HG02588 (cell line): ENCODE measurements at regions not wholly inside any gene's neighbourhood (a gene's known extent, or its start where the extent isn't known, plus 50 kb on each side); places are given as distances from the start of the nearest gene placed in this dataset.
"Not testable (repeated sequence)": the region's sequence is repeated elsewhere in the genome, so short reads cannot be mapped to it uniquely, and the experiment has no call there.

Experiments
- ATAC-seq: cut with Tn5 transposase; IDR thresholded peaks from one replicate; pipeline ENCODE4 v1.9.1; 2021; ENCODE audit warnings: mild to moderate bottlenecking, moderate library complexity; ENCODE audit not compliant: unreplicated experiment

- ATAC-seq = not testable (repeated sequence)
Measured at GRCh38 chr6:51121380-51121976, 302.8 kb downstream of the TFAP2B start.

GRCh38 chr6:51129043-51129442 is 310.4 kb downstream of the TFAP2B start:
- no peak for ATAC-seq

- no peak for ATAC-seq
Measured at GRCh38 chr6:51137777-51138176, 319.1 kb downstream of the TFAP2B start.

GRCh38 chr6:51139950-51140385 is 321.3 kb downstream of the TFAP2B start:
- ATAC-seq = no peak

- ATAC-seq = no peak
Measured at GRCh38 chr6:51141080-51141479, 322.4 kb downstream of the TFAP2B start.

- no peak for ATAC-seq
Measured at GRCh38 chr6:51147756-51148155, 329.1 kb downstream of the TFAP2B start.

GRCh38 chr6:51152594-51152993 is 333.9 kb downstream of the TFAP2B start:
- no peak for ATAC-seq

- no peak for ATAC-seq
Measured at GRCh38 chr6:51153109-51153508, 334.4 kb downstream of the TFAP2B start.

GRCh38 chr6:51154925-51155324 is 336.3 kb downstream of the TFAP2B start:
- ATAC-seq = not testable (repeated sequence)

GRCh38 chr6:51159260-51159659 is 340.6 kb downstream of the TFAP2B start:
- not testable (repeated sequence) for ATAC-seq

GRCh38 chr6:51161752-51162151 is 343.1 kb downstream of the TFAP2B start:
- no peak for ATAC-seq

- ATAC-seq = no peak
Measured at GRCh38 chr6:51163843-51164529, 345.3 kb downstream of the TFAP2B start.

- ATAC-seq = no peak
Measured at GRCh38 chr6:51166914-51167313, 348.2 kb downstream of the TFAP2B start.

GRCh38 chr6:51167468-51167867 is 348.8 kb downstream of the TFAP2B start:
- ATAC-seq = no peak

GRCh38 chr6:51182827-51183226 is 364.2 kb downstream of the TFAP2B start:
- no peak for ATAC-seq

GRCh38 chr6:51184046-51184445 is 365.4 kb downstream of the TFAP2B start:
- ATAC-seq = no peak

- not testable (repeated sequence) for ATAC-seq
Measured at GRCh38 chr6:51193163-51193562, 374.5 kb downstream of the TFAP2B start.

GRCh38 chr6:51199105-51199552 is 380.5 kb downstream of the TFAP2B start:
- no peak for ATAC-seq

GRCh38 chr6:51199733-51200260 is 381.1 kb downstream of the TFAP2B start:
- no peak for ATAC-seq

- no peak for ATAC-seq
Measured at GRCh38 chr6:51200676-51201075, 382.0 kb downstream of the TFAP2B start.

GRCh38 chr6:51202653-51203052 is 384.0 kb downstream of the TFAP2B start:
- not testable (repeated sequence) for ATAC-seq

GRCh38 chr6:51203504-51203903 is 384.8 kb downstream of the TFAP2B start:
- ATAC-seq = no peak
